ENCODE measurements at regions not wholly inside any gene's neighbourhood (a gene's known extent, or its start where the extent isn't known, plus 50 kb on each side); places are given as distances from the start of the nearest gene placed in this dataset.

DNA sequence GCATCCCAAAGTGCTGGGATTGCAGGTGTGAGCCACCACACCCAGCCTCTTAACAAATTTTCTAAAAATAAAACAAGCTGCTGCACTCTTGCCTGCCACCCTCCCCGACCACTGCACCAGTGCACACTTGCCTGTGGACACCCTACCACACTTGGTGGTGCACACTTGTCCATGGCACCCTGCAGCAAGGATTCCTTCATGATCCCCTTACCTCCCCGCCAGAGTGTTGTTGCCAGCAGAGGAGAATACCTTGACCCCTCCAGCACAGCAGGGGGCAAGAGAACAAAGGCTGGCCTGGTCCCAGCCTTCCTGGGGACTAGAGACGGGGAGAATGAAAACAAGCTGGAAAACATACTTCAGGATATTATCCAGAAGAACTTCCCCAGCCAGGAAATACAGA lies 65.9 kb upstream of the KCND2 start:
- H3K27ac ChIP-seq: no peak overlapping the region
- H3K4me1 ChIP-seq (ENCODE audit: control insufficient read depth in 1 of 2, insufficient read depth in 1 of 2, low read depth in 1 of 2, low read length in 1 of 2): no peaks in the 10 kb centered on the region
- no peak overlapping the region for H3K4me3 ChIP-seq (ENCODE audit: low read depth in 1 of 2, low read length in 1 of 2)
- TF ChIP-seq, protein P1, sequence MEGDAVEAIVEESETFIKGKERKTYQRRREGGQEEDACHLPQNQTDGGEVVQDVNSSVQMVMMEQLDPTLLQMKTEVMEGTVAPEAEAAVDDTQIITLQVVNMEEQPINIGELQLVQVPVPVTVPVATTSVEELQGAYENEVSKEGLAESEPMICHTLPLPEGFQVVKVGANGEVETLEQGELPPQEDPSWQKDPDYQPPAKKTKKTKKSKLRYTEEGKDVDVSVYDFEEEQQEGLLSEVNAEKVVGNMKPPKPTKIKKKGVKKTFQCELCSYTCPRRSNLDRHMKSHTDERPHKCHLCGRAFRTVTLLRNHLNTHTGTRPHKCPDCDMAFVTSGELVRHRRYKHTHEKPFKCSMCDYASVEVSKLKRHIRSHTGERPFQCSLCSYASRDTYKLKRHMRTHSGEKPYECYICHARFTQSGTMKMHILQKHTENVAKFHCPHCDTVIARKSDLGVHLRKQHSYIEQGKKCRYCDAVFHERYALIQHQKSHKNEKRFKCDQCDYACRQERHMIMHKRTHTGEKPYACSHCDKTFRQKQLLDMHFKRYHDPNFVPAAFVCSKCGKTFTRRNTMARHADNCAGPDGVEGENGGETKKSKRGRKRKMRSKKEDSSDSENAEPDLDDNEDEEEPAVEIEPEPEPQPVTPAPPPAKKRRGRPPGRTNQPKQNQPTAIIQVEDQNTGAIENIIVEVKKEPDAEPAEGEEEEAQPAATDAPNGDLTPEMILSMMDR (IDR thresholded peaks at IDR 0.05): no peak
- no peaks in the 10 kb centered on the region for H3K36me3 ChIP-seq
- H3K27me3 ChIP-seq: no peaks in the 10 kb centered on the region
- no peaks in the 10 kb centered on the region for H3K9me3 ChIP-seq

GRCh38 chr7:120215654-120216053 lies 57.3 kb upstream of the KCND2 start:
- Histone ChIP-seq H3K9me3 (no peaks in the 10 kb centered on the region), H3K4me3 (ENCODE audit: low read depth in 1 of 2, low read length in 1 of 2) (no peak overlapping the region), H3K4me1 (ENCODE audit: control insufficient read depth in 1 of 2, insufficient read depth in 1 of 2, low read depth in 1 of 2, low read length in 1 of 2) (no peaks in the 10 kb centered on the region), H3K27ac (no peak overlapping the region), H3K36me3 (no peaks in the 10 kb centered on the region), H3K27me3 (no peaks in the 10 kb centered on the region)
- TF ChIP-seq, protein P1 (IDR thresholded peaks at IDR 0.05): no peak

DNA sequence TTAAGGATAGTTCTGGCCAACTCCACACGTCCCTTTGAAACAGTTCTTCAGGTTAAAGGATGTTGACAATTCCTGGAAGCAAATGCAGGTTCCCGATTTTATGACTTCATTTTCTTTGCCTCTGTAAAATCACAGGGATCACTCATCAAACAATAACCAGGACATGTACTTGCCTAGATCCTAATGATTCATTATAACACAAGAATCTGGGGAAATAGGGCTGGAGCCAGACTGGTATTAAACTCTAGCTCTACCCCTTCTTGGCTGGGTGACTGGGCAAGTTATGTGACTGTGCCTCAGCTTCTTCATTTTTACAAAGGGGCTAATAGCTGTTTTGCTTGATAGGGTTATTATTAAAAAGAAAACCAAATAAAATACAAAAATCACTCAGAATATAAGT lies 56.0 kb upstream of the KCND2 start:
- no peaks in the 10 kb centered on the region for H3K4me1 ChIP-seq (ENCODE audit: control insufficient read depth in 1 of 2, insufficient read depth in 1 of 2, low read depth in 1 of 2, low read length in 1 of 2)
- no peaks in the 10 kb centered on the region for H3K9me3 ChIP-seq
- H3K36me3 ChIP-seq: no peaks in the 10 kb centered on the region
- TF ChIP-seq, protein P1 (IDR thresholded peaks at IDR 0.05): no peak
- no peak overlapping the region for H3K4me3 ChIP-seq (ENCODE audit: low read depth in 1 of 2, low read length in 1 of 2)
- H3K27ac ChIP-seq: no peak overlapping the region
- H3K27me3 ChIP-seq: no peaks in the 10 kb centered on the region

DNA sequence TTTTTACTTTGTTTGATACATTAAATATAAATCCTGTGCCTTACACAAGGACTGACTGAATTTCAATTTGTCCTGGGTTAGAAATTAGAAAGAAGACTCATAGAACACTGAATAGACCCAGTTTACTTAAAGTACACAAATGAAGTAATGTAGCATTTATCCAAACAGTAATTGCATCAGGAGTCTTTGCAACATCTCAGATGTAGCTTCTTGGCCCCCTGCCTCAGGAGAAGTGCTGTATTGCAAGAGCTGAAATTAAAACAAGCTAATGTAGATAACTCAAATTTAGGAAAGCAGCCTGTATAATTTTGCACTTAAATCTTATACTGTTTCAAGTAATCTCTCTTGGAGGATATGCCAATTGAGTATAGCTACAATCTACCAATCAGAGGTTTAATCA lies 54.3 kb upstream of the KCND2 start:
- Histone ChIP-seq H3K9me3 (no peaks in the 10 kb centered on the region), H3K27ac (no peak overlapping the region), H3K4me3 (ENCODE audit: low read depth in 1 of 2, low read length in 1 of 2) (no peak overlapping the region), H3K4me1 (ENCODE audit: control insufficient read depth in 1 of 2, insufficient read depth in 1 of 2, low read depth in 1 of 2, low read length in 1 of 2) (no peaks in the 10 kb centered on the region), H3K36me3 (no peaks in the 10 kb centered on the region), H3K27me3 (no peaks in the 10 kb centered on the region)
- TF ChIP-seq, protein P1 (IDR thresholded peaks at IDR 0.05): no peak

- Histone ChIP-seq H3K9me3 (no peaks in the 10 kb centered on the region), H3K4me3 (ENCODE audit: low read depth in 1 of 2, low read length in 1 of 2) (no peak overlapping the region), H3K4me1 (ENCODE audit: control insufficient read depth in 1 of 2, insufficient read depth in 1 of 2, low read depth in 1 of 2, low read length in 1 of 2) (no peaks in the 10 kb centered on the region), H3K36me3 (no peaks in the 10 kb centered on the region), H3K27ac (no peak overlapping the region), H3K27me3 (no peaks in the 10 kb centered on the region)
- TF ChIP-seq, protein P1 (IDR thresholded peaks at IDR 0.05): no peak
Measured at GRCh38 chr7:120221666-120222065, 51.3 kb upstream of the KCND2 start.

Data from neutrophil (primary cell).